ENCODE measurements at regions not wholly inside any gene's neighbourhood (a gene's known extent, or its start where the extent isn't known, plus 50 kb on each side); places are given as distances from the start of the nearest gene placed in this dataset.

DNA sequence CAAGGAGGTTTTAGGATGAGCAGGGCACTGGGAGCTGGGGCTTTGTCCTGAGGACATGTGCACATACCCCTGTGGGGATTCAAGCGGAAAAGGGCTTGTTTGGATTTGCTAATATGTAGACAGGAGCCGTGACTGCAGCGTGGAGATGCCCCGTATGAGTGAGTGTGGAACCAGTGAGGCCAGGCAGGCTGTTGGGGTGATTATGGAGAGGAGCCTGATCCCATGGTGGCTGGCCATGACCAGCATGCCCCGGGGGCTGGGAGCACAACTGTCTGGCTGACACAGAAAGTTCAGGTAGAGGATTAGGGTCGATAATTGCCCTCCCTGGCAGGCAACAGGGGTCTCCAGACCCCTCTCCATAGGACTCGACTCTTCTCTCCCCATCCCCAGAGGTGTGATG is 68.8 kb upstream of the STX18 start:
- POLR2A ChIA-PET, result interaction anchor here (0.8 kb wide), 1 partner anchor 25 kb away, joined by 4 read pairs; no protein-coding TSS in a partner anchor
- WGBS (ENCODE audit: insufficient coverage, low coverage, missing lambda C conversion rate), result 0% methylated on average over 7 of the region's 7 CpGs
- in situ Hi-C loops (cut with MboI), result no loop called here
- intact Hi-C loops (cut with micrococcal nuclease), result no loop called here
- no peaks in the 10 kb centered on the region for H3K4me1 ChIP-seq (replicated peaks in 1 of 2; ENCODE audit: control insufficient read depth in 2 of 2, insufficient read depth in 2 of 2, low read length in 2 of 2)
- BruUV-seq (replicated peaks), result no TSS peak
- H3K4me2 ChIP-seq (ENCODE audit: insufficient read depth, low read length), result no peak overlapping the region
- FAIRE-seq (no peak), DNase-seq (ENCODE audit: extremely low read depth in 1 of 4, low spot score in 3 of 4) (no peak), ATAC-seq (no peak)
- no peaks in the 10 kb centered on the region for H3K79me2 ChIP-seq (ENCODE audit: control insufficient read depth, insufficient read depth, low read length)
- no peak overlapping the region for H3K9ac ChIP-seq (ENCODE audit: insufficient read depth in 1 of 2, low read depth in 2 of 2, low read length in 2 of 2)
- H3K27ac ChIP-seq (ENCODE audit: extremely low read depth, low read depth, low read length), result no peak overlapping the region
- 0 out of 2 replicates have a peak, but pooled peaks cover 4% of the 10 kb centered on the region for H4K20me1 ChIP-seq (replicated peaks; ENCODE audit: control insufficient read depth, insufficient read depth, low read length)
- no peaks in the 10 kb centered on the region for H3K9me3 ChIP-seq (replicated peaks; ENCODE audit: control insufficient read depth, insufficient read depth, low read depth, low read length)
- no peak overlapping the region for H3K4me3 ChIP-seq
- H3K9me1 ChIP-seq (ENCODE audit: control insufficient read depth, insufficient read depth, low read length), result no peaks in the 10 kb centered on the region
- no peaks in the 10 kb centered on the region for H3K36me3 ChIP-seq (ENCODE audit: control insufficient read depth, insufficient read depth, low read length)
- CTCF ChIA-PET (ENCODE audit: low intra/inter-chr PET ratio), result no interaction called here
- no peak overlapping the region for H2AFZ ChIP-seq (ENCODE audit: low read depth, low read length)
- peaks cover 3 to 22% of the 10 kb centered on the region in 2 experiments; a peak in 4 of 5 replicates for H3K27me3 ChIP-seq (ENCODE audit: control insufficient read depth in 2 of 2, insufficient read depth in 2 of 2, low read length in 2 of 2)
- TF ChIP-seq ZBTB17 (CRISPR knock-in tag; IDR thresholded peaks at IDR 0.05), result no peak
- no peak for TF ChIP-seq YBX1 (IDR thresholded peaks at IDR 0.05)
- TF ChIP-seq NR2C2 (CRISPR knock-in tag; IDR thresholded peaks at IDR 0.05), result no peak
- TF ChIP-seq NR2C2 (tag; IDR thresholded peaks at IDR 0.05), result no peak
- no peak for TF ChIP-seq DMBX1 (CRISPR knock-in tag; IDR thresholded peaks at IDR 0.05; ENCODE audit: borderline replicate concordance)
- no peak for TF ChIP-seq GMEB1 (CRISPR knock-in tag; IDR thresholded peaks at IDR 0.05)
- no peak for TF ChIP-seq SAFB (IDR thresholded peaks at IDR 0.05; ENCODE audit: borderline replicate concordance, low read depth, low read length)
- TF ChIP-seq SPI1 (IDR thresholded peaks at IDR 0.05; ENCODE audit: borderline replicate concordance, low read depth, low read length), result no peak
- TF ChIP-seq CBFB (CRISPR knock-in tag; IDR thresholded peaks at IDR 0.05), result no peak
- no peak for TF ChIP-seq AFF1 (IDR thresholded peaks at IDR 0.05; ENCODE audit: low read depth in 1 of 2, partially characterized antibody in 2 of 2)
- TF ChIP-seq NFIX (CRISPR knock-in tag; IDR thresholded peaks at IDR 0.05; ENCODE audit: low read depth), result no peak
- TF ChIP-seq ZNF75A (CRISPR knock-in tag; IDR thresholded peaks at IDR 0.05), result no peak
- no peak for TF ChIP-seq ARID3B (CRISPR knock-in tag; IDR thresholded peaks at IDR 0.05; ENCODE audit: borderline replicate concordance)
- TF ChIP-seq CREBBP (IDR thresholded peaks at IDR 0.05; ENCODE audit: low read depth, low read length), result no peak
- no peak for TF ChIP-seq ZFP1 (CRISPR knock-in tag; IDR thresholded peaks at IDR 0.05)
- no peak for TF ChIP-seq DNMT1 (IDR thresholded peaks at IDR 0.05)
- TF ChIP-seq TOE1 (IDR thresholded peaks at IDR 0.05; ENCODE audit: borderline replicate concordance), result no peak
- TF ChIP-seq TOE1 (CRISPR knock-in tag; IDR thresholded peaks at IDR 0.05; ENCODE audit: borderline replicate concordance, low read depth), result no peak

Data from K562 (cell line).